DND-41 (cell line): ENCODE measurements at regions not wholly inside any gene's neighbourhood (a gene's known extent, or its start where the extent isn't known, plus 50 kb on each side); places are given as distances from the start of the nearest gene placed in this dataset.

ENCODE experiments used
- CTCF ChIP-seq: IDR thresholded peaks from 2 replicates; pipeline ENCODE4 v1.5.1; 2012; ENCODE audit warnings: borderline replicate concordance, low read length, moderate library complexity, mild to moderate bottlenecking; ENCODE audit not compliant: poor library complexity, severe bottlenecking; ENCODE audit errors: extremely low read depth
- EZH2 ChIP-seq: IDR thresholded peaks from 3 replicates; pipeline ENCODE4 v1.6.1; 2012; ENCODE audit warnings: borderline replicate concordance, low read depth, mild to moderate bottlenecking, moderate library complexity, low read length, inconsistent platforms; ENCODE audit not compliant: severe bottlenecking

- TF ChIP-seq CTCF = no peak
- TF ChIP-seq EZH2 = no peak
Observed at GRCh38 chr3:159835126-159835525, 153.5 kb upstream of the IL12A start.
